HepG2 (cell line): ENCODE measurements at regions not wholly inside any gene's neighbourhood (a gene's known extent, or its start where the extent isn't known, plus 50 kb on each side); places are given as distances from the start of the nearest gene placed in this dataset.

Experiments
- ATAC-seq: fragments of 200-7000 bp; cut with Tn5 transposase; 3 replicates; pipeline ENCODE4 v1.9.1; 2020; ENCODE audit warnings: mild to moderate bottlenecking, moderate library complexity
- BruUV-seq: library from RNA; stranded (reverse); fragments of 400-500 nt; replicated peaks from 2 replicates; lab custom pipeline; 2021; lab: Mats Ljungman, UMichigan
- CTCF ChIA-PET: fragments of 300-600 bp; formaldehyde crosslinking; extraction: SDS; loops from one replicate; lab custom pipeline; 2021; ENCODE audit warnings: low total read pairs, inconsistent platforms, low intra/inter-chr PET ratio; lab: Yijun Ruan, JAX
- POLR2A ChIA-PET: fragments of 350-600 bp; sonication (Branson Sonifier 250); formaldehyde crosslinking; loops from one replicate; lab custom pipeline; 2020; ENCODE audit warnings: antibody characterized with exemption, inconsistent platforms; lab: Yijun Ruan, JAX
- DNase-seq: peaks from one replicate; pipeline ENCODE4 v3.0.0-alpha.2; 2015; ENCODE audit warnings: low spot score
- FAIRE-seq: peaks from 3 replicates; lab custom pipeline; 2011; peaks lifted over from hg19 to GRCh38; lab: Jason Lieb, UNC
- H2AFZ ChIP-seq: one replicate; pipeline ENCODE4 v1.6.1; 2011; ENCODE audit warnings: low read length, inconsistent platforms
- H3K27ac ChIP-seq: fragments of 300-600 bp; 3 replicates; pipeline ENCODE4 v1.8.0; 2011; ENCODE audit warnings: mixed run types, mild to moderate bottlenecking, mixed read lengths, low read length, inconsistent platforms; ENCODE audit not compliant: insufficient read depth; ENCODE audit errors: extremely low read length
- H3K27me3 ChIP-seq, 2 experiments: fragments of 200-600 bp in 1 of 2; 2 replicates in 1 of 2; 3 replicates in 1 of 2; pipeline versions ENCODE4 v1.6.0 to v1.8.0; 2011; ENCODE audit warnings: low read length in 2 of 2, mild to moderate bottlenecking in 2 of 2, moderate library complexity in 2 of 2, inconsistent platforms in 1 of 2; ENCODE audit not compliant: insufficient read depth in 2 of 2, control insufficient read depth in 1 of 2
- H3K36me3 ChIP-seq, 2 experiments: fragments of 200-600 bp in 1 of 2; replicated peaks in 1 of 2; 2 replicates in 1 of 2; 3 replicates in 1 of 2; pipeline versions ENCODE4 v1.5.1 to v1.8.0; 2011; ENCODE audit warnings: low read length in 2 of 2, inconsistent platforms in 1 of 2; ENCODE audit not compliant: insufficient read depth in 2 of 2, control insufficient read depth in 1 of 2
- H3K4me1 ChIP-seq: 2 replicates; pipeline ENCODE4 v1.5.1; 2012; ENCODE audit warnings: low read length, inconsistent platforms; ENCODE audit not compliant: insufficient read depth
- H3K4me2 ChIP-seq: 2 replicates; pipeline ENCODE4 v1.6.0; 2011; ENCODE audit warnings: low read depth, low read length, inconsistent platforms
- H3K4me3 ChIP-seq, 3 experiments: fragments of 200-600 bp in 1 of 3; sonication (generic), shearing (Covaris generic) in 1 of 3; replicated peaks in 1 of 3; 2 replicates each; pipeline ENCODE4 v1.5.1; 2011 to 2016; ENCODE audit warnings: low read length in 3 of 3, inconsistent platforms in 2 of 3, low read depth in 2 of 3, mild to moderate bottlenecking in 2 of 3, control low read depth in 1 of 3, mixed read lengths in 1 of 3; ENCODE audit not compliant: insufficient read depth in 1 of 3
- H3K79me2 ChIP-seq: one replicate; pipeline ENCODE4 v1.6.1; 2011; ENCODE audit warnings: low read length, inconsistent platforms; ENCODE audit not compliant: insufficient read depth
- H3K9ac ChIP-seq: 2 replicates; pipeline ENCODE4 v1.6.0; 2011; ENCODE audit warnings: mild to moderate bottlenecking, low read depth, low read length, inconsistent platforms; ENCODE audit not compliant: insufficient read depth
- H3K9me3 ChIP-seq: 2 replicates; pipeline ENCODE4 v1.5.1; 2012; ENCODE audit warnings: mild to moderate bottlenecking, low read length
- H4K20me1 ChIP-seq: 2 replicates; pipeline ENCODE4 v1.6.0; 2011; ENCODE audit warnings: inconsistent platforms, mild to moderate bottlenecking, low read length, moderate library complexity; ENCODE audit not compliant: insufficient read depth
- ATM ChIP-seq: fragments of 450-650 bp; IDR thresholded peaks from 2 replicates; pipeline ENCODE4 v1.7.1; 2017; ENCODE audit warnings: mild to moderate bottlenecking, borderline replicate concordance
- FOSL1 ChIP-seq: sonication (generic); formaldehyde crosslinking; IDR thresholded peaks from 2 replicates; pipeline ENCODE4 v1.9.0; 2021; ENCODE audit warnings: missing genetic modification reagents, borderline replicate concordance
- KDM1A ChIP-seq: IDR thresholded peaks from 2 replicates; pipeline ENCODE4 v1.6.1; 2016; ENCODE audit warnings: missing compliant biosample characterization
- U2AF2 ChIP-seq: fragments of 200-400 bp; formaldehyde crosslinking; IDR thresholded peaks from 2 replicates; pipeline ENCODE4 v1.6.1; 2017; ENCODE audit warnings: low read depth, mild to moderate bottlenecking, low read length
- ZFYVE20 ChIP-seq: sonication (generic); formaldehyde crosslinking; IDR thresholded peaks from 2 replicates; pipeline ENCODE4 v1.8.0; 2023; ENCODE audit warnings: low read depth, mild to moderate bottlenecking, moderate library complexity, missing genetic modification reagents, borderline replicate concordance
- ZIK1 ChIP-seq: sonication (generic); formaldehyde crosslinking; IDR thresholded peaks from 2 replicates; pipeline ENCODE4 v1.5.0; 2020; ENCODE audit warnings: mild to moderate bottlenecking, low read depth, missing genetic modification reagents, borderline replicate concordance
- ZUFSP ChIP-seq: sonication (generic); formaldehyde crosslinking; IDR thresholded peaks from 2 replicates; pipeline ENCODE4 v1.9.0; 2021; ENCODE audit warnings: missing genetic modification reagents, mild to moderate bottlenecking, borderline replicate concordance
- WGBS: methylation state at CpG from one replicate; pipeline ENCODE4 v1.1.6; 2017; ENCODE audit warnings: low lambda C conversion rate; 5-methylcytosine and 5-hydroxymethylcytosine counted together
- in situ Hi-C: cut with HindIII; loops from 2 replicates; pipeline ENCODE4 v1.10.0; 2017; ENCODE audit warnings: low pct_unique_long_range_greater_than_20kb; ENCODE audit not compliant: extremely low pct_ligation_motif_present
- intact Hi-C: fragments of 100-400 bp; cut with micrococcal nuclease; formaldehyde crosslinking; loops from one replicate; pipeline ENCODE4 v1.10.0; 2022; ENCODE audit not compliant: unreplicated experiment

- BruUV-seq, result no TSS peak
- DNase-seq, result no peak
- ChIA-PET POLR2A (no interaction called here), CTCF (no interaction called here)
- intact Hi-C loops, result no loop called here
- 1% methylated on average over 4 of the region's 5 CpGs for WGBS
- Histone ChIP-seq H2AFZ (no peak overlapping the region), H3K4me3 (no peak overlapping the region), H3K9me3 (no peaks in the 10 kb centered on the region), H3K79me2 (no peaks in the 10 kb centered on the region), H4K20me1 (no peaks in the 10 kb centered on the region), H3K27me3 (no peaks in the 10 kb centered on the region; a peak in 1 of 5 replicates), H3K36me3 (no peaks in the 10 kb centered on the region), H3K27ac (no peak overlapping the region), H3K9ac (no peak overlapping the region), H3K4me1 (no peaks in the 10 kb centered on the region), H3K4me2 (no peak overlapping the region)
- in situ Hi-C loops, result no loop called here
- ATAC-seq, result no peak
- TF ChIP-seq KDM1A, result no peak
- no peak for FAIRE-seq
Observed at GRCh38 chr10:8628351-8628750, 573.9 kb downstream of the GATA3 start.

DNA sequence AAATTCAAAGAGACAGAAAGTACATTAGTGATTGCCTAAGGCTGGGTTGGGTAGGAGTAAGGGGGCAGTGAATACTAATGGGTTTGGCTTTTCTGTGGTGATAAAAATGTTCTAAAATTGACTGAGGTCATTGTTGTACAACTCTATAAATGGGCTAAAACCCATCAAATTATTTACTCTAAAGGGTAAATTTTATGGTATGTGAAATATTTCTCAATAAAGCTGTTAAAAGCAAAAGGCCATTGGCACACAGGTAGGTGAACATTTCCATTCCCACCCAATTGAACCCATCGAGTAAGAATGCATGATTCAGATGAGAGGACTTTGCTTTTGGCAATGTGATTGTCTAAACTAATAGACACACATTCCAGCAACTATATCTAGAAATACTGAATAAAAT, 579.4 kb downstream of the GATA3 start:
- no peak overlapping the region for H2AFZ ChIP-seq
- no peaks in the 10 kb centered on the region for H3K36me3 ChIP-seq
- H3K27ac ChIP-seq, result no peak overlapping the region
- H3K9me3 ChIP-seq, result no peaks in the 10 kb centered on the region; the same call in 1 of the 2 replicates
- H3K4me1 ChIP-seq, result no peaks in the 10 kb centered on the region
- H4K20me1 ChIP-seq, result no peaks in the 10 kb centered on the region
- no peak overlapping the region for H3K4me3 ChIP-seq
- in situ Hi-C loops, result no loop called here
- ChIA-PET CTCF (no interaction called here), POLR2A (no interaction called here)
- H3K9ac ChIP-seq, result no peak overlapping the region
- DNase-seq (no peak), ATAC-seq (no peak), FAIRE-seq (no peak)
- no peak overlapping the region for H3K4me2 ChIP-seq
- BruUV-seq, result no TSS peak
- H3K27me3 ChIP-seq, result no peaks in the 10 kb centered on the region
- WGBS, result 5% methylated on average over 1 of the region's 1 CpG
- TF ChIP-seq FOSL1 (CRISPR knock-in tag) (no peak), ATM (no peak), ZFYVE20 (CRISPR knock-in tag) (no peak), ZIK1 (CRISPR knock-in tag) (no peak), ZUFSP (CRISPR knock-in tag) (no peak), U2AF2 (no peak)
- H3K79me2 ChIP-seq, result no peaks in the 10 kb centered on the region
- intact Hi-C loops, result no loop called here
